GM06990 (cell line): ENCODE measurements at regions not wholly inside any gene's neighbourhood (a gene's known extent, or its start where the extent isn't known, plus 50 kb on each side); places are given as distances from the start of the nearest gene placed in this dataset.

Source experiments
- DNase-seq: peaks from one replicate; pipeline ENCODE4 v3.0.0-alpha.2; 2011; ENCODE audit not compliant: insufficient read length; ENCODE audit errors: extremely low read depth
- H3K27me3 ChIP-seq: replicated peaks from 2 replicates; pipeline ENCODE4 v1.6.0; 2011; ENCODE audit warnings: low read length; ENCODE audit not compliant: control insufficient read depth, insufficient read depth
- H3K36me3 ChIP-seq: 2 replicates; pipeline ENCODE4 v1.5.1; 2011; ENCODE audit warnings: low read length; ENCODE audit not compliant: control insufficient read depth, insufficient read depth
- H3K4me3 ChIP-seq: replicated peaks from 2 replicates; pipeline ENCODE4 v1.5.1; 2011; ENCODE audit warnings: low read depth, mild to moderate bottlenecking, control low read depth, low read length
- TF ChIP-seq, protein P1 (sequence below): IDR thresholded peaks from 2 replicates; pipeline ENCODE4 v1.5.1; 2011; ENCODE audit warnings: low read length, control low read depth, mild to moderate bottlenecking, inconsistent platforms; ENCODE audit not compliant: insufficient read depth, poor library complexity, severe bottlenecking

DNA sequence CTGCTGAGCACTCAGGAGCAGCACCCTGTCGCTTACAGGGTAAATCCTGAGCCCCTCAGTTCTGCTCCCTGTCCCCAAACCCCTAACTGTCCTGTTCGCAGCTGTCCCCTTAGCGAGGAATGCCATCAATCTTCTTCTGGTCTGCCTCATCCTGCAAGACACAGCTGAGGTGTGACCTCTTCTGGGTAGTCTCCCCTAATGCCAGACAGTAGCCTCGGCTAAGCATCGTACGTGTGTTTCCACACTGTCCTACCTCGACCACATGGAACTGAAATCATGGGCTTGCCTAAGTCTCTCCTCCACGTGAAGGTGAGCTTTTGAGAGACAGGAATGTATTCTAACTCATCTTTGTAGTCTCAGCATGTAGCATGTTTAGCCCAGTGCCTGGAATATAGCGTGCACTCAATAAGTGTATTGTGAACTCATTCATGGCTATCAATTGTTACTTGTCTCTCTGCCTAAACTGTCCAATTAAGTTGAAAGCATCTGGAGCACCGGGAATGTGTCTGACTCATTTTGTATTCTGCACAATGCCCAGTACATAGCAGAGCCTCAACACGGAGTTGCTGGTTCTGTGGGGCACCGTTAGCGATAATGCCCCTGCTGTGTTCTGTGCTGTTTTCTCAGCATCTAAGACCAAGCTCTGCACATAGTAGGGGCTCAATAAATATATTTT is 90.2 kb downstream of the HES1 start:
- Histone ChIP-seq H3K4me3 (no peak overlapping the region), H3K36me3 (no peaks in the 10 kb centered on the region), H3K27me3 (no peaks in the 10 kb centered on the region)
- TF ChIP-seq, protein P1, sequence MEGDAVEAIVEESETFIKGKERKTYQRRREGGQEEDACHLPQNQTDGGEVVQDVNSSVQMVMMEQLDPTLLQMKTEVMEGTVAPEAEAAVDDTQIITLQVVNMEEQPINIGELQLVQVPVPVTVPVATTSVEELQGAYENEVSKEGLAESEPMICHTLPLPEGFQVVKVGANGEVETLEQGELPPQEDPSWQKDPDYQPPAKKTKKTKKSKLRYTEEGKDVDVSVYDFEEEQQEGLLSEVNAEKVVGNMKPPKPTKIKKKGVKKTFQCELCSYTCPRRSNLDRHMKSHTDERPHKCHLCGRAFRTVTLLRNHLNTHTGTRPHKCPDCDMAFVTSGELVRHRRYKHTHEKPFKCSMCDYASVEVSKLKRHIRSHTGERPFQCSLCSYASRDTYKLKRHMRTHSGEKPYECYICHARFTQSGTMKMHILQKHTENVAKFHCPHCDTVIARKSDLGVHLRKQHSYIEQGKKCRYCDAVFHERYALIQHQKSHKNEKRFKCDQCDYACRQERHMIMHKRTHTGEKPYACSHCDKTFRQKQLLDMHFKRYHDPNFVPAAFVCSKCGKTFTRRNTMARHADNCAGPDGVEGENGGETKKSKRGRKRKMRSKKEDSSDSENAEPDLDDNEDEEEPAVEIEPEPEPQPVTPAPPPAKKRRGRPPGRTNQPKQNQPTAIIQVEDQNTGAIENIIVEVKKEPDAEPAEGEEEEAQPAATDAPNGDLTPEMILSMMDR, result no peak
- no peak for DNase-seq

DNA sequence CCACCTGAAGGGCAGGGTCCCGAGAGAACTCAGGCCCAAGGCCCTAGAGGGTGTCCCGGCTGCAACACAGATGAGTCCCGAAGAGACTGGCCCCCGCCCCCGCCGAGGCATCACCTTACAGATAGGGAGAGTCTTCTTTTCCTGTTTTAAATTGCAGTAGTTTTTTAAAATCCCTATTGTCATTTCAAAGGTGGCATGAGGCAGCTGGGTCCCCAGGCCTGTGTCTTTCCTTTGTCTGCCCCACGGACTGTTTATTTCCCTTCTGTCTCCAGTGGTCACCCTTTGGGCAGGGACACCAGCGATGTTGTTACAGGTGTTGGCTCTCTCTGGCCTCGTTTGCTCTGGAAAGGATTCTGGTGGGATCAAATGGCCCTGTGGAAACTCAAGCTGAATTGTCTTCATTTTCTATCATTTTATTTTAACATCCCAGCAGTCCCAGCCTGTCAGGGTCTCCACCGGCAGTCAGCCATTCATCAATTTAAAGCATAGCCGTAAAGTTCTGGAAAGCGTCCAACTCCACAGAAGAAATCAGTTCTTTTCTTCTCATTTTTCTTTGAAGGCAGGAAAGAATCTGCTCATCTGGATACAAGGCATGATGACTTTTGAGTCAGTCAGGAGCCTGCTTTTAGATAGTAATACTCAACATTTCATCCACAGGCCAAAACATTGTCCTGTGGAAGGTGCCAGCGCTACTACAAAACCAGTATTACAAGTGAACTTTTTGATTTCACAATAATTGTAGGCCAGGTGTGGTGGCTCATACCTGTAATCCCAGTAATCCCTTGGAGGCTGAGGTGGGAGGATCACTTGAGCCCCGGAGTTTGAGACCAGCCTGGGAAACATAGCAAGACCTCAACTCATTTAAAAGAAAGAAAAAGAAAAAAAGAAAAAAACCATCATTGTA is 96.2 kb downstream of the HES1 start:
- H3K27me3 ChIP-seq, result no peaks in the 10 kb centered on the region
- no peak overlapping the region for H3K4me3 ChIP-seq
- TF ChIP-seq, protein P1, result no peak
- no peaks in the 10 kb centered on the region for H3K36me3 ChIP-seq
- no peak for DNase-seq

DNA sequence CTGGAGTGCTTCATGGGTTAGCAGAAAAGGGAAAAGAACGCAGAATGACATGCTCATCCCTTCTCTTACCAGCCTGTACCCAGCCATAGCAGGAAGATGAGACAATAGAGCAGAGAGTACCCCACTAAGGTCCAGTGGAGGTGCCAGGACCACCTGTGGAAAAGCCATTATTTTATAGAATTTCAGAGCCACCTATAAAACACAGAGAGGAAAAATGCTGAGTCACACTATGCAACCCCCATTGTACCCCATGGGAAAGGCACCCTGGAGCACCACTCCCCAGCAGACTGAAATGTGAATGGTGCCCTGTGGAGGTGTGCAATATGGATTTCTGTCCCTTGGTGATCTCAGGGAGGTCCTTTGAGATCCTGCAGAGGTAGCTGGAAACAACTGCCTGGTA is 97.2 kb downstream of the HES1 start:
- Histone ChIP-seq H3K36me3 (no peaks in the 10 kb centered on the region), H3K4me3 (no peak overlapping the region), H3K27me3 (no peaks in the 10 kb centered on the region)
- DNase-seq, result no peak
- TF ChIP-seq, protein P1, result no peak

DNA sequence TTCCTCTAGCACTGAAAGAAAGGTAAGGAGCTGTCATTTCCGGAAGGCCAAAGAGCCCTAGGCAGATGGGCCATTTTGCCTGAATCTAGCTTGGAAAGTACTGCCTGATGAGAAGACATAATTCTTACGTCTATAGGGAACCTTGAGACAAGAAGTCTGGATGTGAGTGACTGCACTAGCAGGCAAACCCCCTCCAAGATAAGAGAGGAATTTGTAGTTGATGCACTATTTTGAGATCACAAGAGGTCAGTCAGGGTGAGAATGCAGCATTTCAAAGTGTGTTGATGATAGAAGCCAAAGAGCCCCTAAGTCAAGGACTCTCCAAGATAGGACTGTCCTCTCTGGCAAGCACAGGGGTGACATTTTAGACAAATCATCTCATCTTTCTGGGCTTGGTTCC is 99.2 kb downstream of the HES1 start:
- TF ChIP-seq, protein P1, result no peak
- no peaks in the 10 kb centered on the region for H3K27me3 ChIP-seq
- DNase-seq, result no peak

DNA sequence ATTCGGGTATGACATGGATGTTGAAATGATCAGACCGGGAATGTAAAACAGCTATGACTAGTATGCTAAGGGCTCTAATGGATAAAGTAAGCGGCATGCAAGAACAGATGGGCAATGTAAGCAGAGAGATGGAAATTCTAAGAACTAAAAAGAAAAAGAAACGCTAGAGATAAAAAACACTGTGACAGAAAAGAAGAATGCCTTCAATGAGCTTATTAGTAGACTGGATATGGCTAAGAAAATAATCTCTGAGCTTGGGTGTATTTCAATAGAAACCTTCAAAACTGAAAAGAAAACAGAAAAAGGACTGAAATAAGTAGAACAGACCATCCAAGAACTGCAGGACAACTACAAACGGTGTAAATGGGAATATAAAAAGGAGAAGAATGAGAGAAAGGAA is 101.2 kb downstream of the HES1 start:
- TF ChIP-seq, protein P1, result no peak
- Histone ChIP-seq H3K27me3 (no peaks in the 10 kb centered on the region), H3K36me3 (no peaks in the 10 kb centered on the region), H3K4me3 (no peak overlapping the region)
- no peak for DNase-seq

More for the DNA sequence above, 99.2 kb downstream of the HES1 start:
- H3K36me3 ChIP-seq, result no peaks in the 10 kb centered on the region
- no peak overlapping the region for H3K4me3 ChIP-seq
